GM23338 (cell line): ENCODE measurements at regions not wholly inside any gene's neighbourhood (a gene's known extent, or its start where the extent isn't known, plus 50 kb on each side); places are given as distances from the start of the nearest gene placed in this dataset.
A peak's percentile ranks its signal among the peaks of the same experiment; 100 is the strongest.

Source experiments
- ATAC-seq: fragments of 200-7000 bp; cut with Tn5 transposase; 3 replicates; pipeline ENCODE4 v1.9.1; 2020
- DNase-seq: peaks from one replicate; pipeline ENCODE4 v3.0.0-alpha.2; 2015; ENCODE audit warnings: low spot score
- H2AFZ ChIP-seq: fragments of 200-600 bp; sonication (generic); 2 replicates; pipeline ENCODE4 v1.8.0; 2016; ENCODE audit warnings: antibody characterized with exemption, mild to moderate bottlenecking, moderate library complexity
- H3F3A ChIP-seq: fragments of 200-600 bp; sonication (generic); replicated peaks from 2 replicates; pipeline ENCODE4 v1.8.0; 2017; ENCODE audit warnings: antibody characterized with exemption, mixed run types, low read depth
- H3K27ac ChIP-seq: fragments of 200-600 bp; sonication (generic); 2 replicates; pipeline ENCODE4 v1.6.1; 2016; ENCODE audit warnings: low read depth
- H3K27me3 ChIP-seq: fragments of 200-600 bp; sonication (generic); 2 replicates; pipeline ENCODE4 v1.8.0; 2016; ENCODE audit warnings: mild to moderate bottlenecking, mixed run types, moderate library complexity; ENCODE audit not compliant: insufficient read depth
- H3K36me3 ChIP-seq: fragments of 200-600 bp; sonication (generic); 2 replicates; pipeline ENCODE4 v1.8.0; 2016; ENCODE audit warnings: mild to moderate bottlenecking; ENCODE audit not compliant: insufficient read depth
- H3K4me1 ChIP-seq: fragments of 200-600 bp; sonication (generic); 2 replicates; pipeline ENCODE4 v1.8.0; 2016; ENCODE audit warnings: mild to moderate bottlenecking, moderate library complexity; ENCODE audit not compliant: insufficient read depth
- H3K4me2 ChIP-seq: fragments of 200-600 bp; sonication (generic); 2 replicates; pipeline ENCODE4 v1.7.1; 2017; ENCODE audit warnings: mixed run types
- H3K4me3 ChIP-seq: fragments of 200-600 bp; sonication (generic); 2 replicates; pipeline ENCODE4 v1.6.1; 2016; ENCODE audit warnings: mixed run types
- H3K79me2 ChIP-seq: fragments of 200-600 bp; sonication (generic); replicated peaks from 2 replicates; pipeline ENCODE4 v1.8.0; 2017; ENCODE audit warnings: mild to moderate bottlenecking; ENCODE audit not compliant: insufficient read depth
- H3K9me2 ChIP-seq: fragments of 200-600 bp; sonication (generic); 2 replicates; pipeline ENCODE4 v1.8.0; 2017; ENCODE audit not compliant: insufficient read depth
- H4K20me1 ChIP-seq: fragments of 200-600 bp; sonication (generic); replicated peaks from 2 replicates; pipeline ENCODE4 v1.8.0; 2017; ENCODE audit warnings: mild to moderate bottlenecking; ENCODE audit not compliant: insufficient read depth
- H3K27ac Mint-ChIP-seq: 2 replicates; pipeline ENCODE4 v1.8.0; 2020; ENCODE audit warnings: inconsistent platforms, mild to moderate bottlenecking, moderate library complexity, mixed read lengths
- H3K27me3 Mint-ChIP-seq: 3 replicates; pipeline ENCODE4 v1.8.0; 2022; ENCODE audit warnings: low read depth, mild to moderate bottlenecking, moderate library complexity, mixed read lengths, inconsistent platforms; ENCODE audit not compliant: insufficient read depth, poor library complexity
- H3K36me3 Mint-ChIP-seq: 3 replicates; pipeline ENCODE4 v1.8.0; 2021; ENCODE audit warnings: low read depth, mild to moderate bottlenecking, inconsistent platforms, moderate library complexity, mixed read lengths
- H3K4me1 Mint-ChIP-seq: 3 replicates; pipeline ENCODE4 v1.8.0; 2020; ENCODE audit warnings: mild to moderate bottlenecking, inconsistent platforms, mixed read lengths
- H3K4me3 Mint-ChIP-seq: 3 replicates; pipeline ENCODE4 v1.8.0; 2021; ENCODE audit warnings: moderate library complexity, mild to moderate bottlenecking, inconsistent platforms, mixed read lengths
- H3K9me3 Mint-ChIP-seq: 3 replicates; pipeline ENCODE4 v1.8.0; 2020; ENCODE audit warnings: moderate library complexity, mild to moderate bottlenecking, inconsistent platforms, mixed read lengths
- CREB1 ChIP-seq: fragments of 250-450 bp; sonication (Bioruptor Pico); IDR thresholded peaks from 2 replicates; pipeline ENCODE4 v1.5.0; 2020; ENCODE audit warnings: low read depth, mild to moderate bottlenecking, moderate library complexity
- EZH2 ChIP-seq: fragments of 200-600 bp; sonication (generic); IDR thresholded peaks from one replicate; pipeline ENCODE4 v1.8.0; 2017; ENCODE audit warnings: antibody characterized with exemption, mild to moderate bottlenecking, low read depth; ENCODE audit not compliant: unreplicated experiment
- EZH2phosphoT487 ChIP-seq: fragments of 200-600 bp; sonication (generic); IDR thresholded peaks from one replicate; pipeline ENCODE4 v1.8.1; 2018; ENCODE audit warnings: antibody characterized with exemption; ENCODE audit not compliant: unreplicated experiment
- JUNB ChIP-seq: IDR thresholded peaks from one replicate; pipeline ENCODE4 v1.6.1; 2016; ENCODE audit warnings: antibody characterized with exemption; ENCODE audit not compliant: unreplicated experiment
- NANOG ChIP-seq: IDR thresholded peaks from 2 replicates; pipeline ENCODE4 v1.6.1; 2016; ENCODE audit warnings: antibody characterized with exemption, borderline replicate concordance
- POLR2AphosphoS5 ChIP-seq: IDR thresholded peaks from 2 replicates; pipeline ENCODE4 v1.6.1; 2016; ENCODE audit warnings: antibody characterized with exemption, low read depth
- STAT1 ChIP-seq: IDR thresholded peaks from one replicate; pipeline ENCODE4 v1.6.1; 2016; ENCODE audit warnings: antibody characterized with exemption; ENCODE audit not compliant: unreplicated experiment
- ZNF114 ChIP-seq: fragments of 250-450 bp; sonication (Bioruptor Pico); IDR thresholded peaks from 2 replicates; pipeline ENCODE4 v1.5.0; 2020; ENCODE audit warnings: mild to moderate bottlenecking, moderate library complexity
- ZNF331 ChIP-seq: fragments of 250-450 bp; sonication (Bioruptor Pico); IDR thresholded peaks from 2 replicates; pipeline ENCODE4 v1.5.0; 2020; ENCODE audit warnings: low read depth, mild to moderate bottlenecking, moderate library complexity
- TF ChIP-seq, protein P1 (sequence below): fragments of 250-450 bp; sonication (Bioruptor Pico); IDR thresholded peaks from 2 replicates; pipeline ENCODE4 v1.5.0; 2020; ENCODE audit warnings: mild to moderate bottlenecking, moderate library complexity
- TF ChIP-seq, protein P2 (sequence below): IDR thresholded peaks from one replicate; pipeline ENCODE4 v1.6.1; 2018; ENCODE audit warnings: antibody characterized with exemption; ENCODE audit not compliant: unreplicated experiment
- TF ChIP-seq, protein P3 (sequence below), 2 experiments: fragments of 200-600 bp in 1 of 2; sonication (generic) in 1 of 2; conservative IDR thresholded peaks; 2 replicates each; pipeline versions ENCODE4 v1.5.1 to v1.6.1; 2016 to 2017; ENCODE audit warnings: antibody characterized with exemption in 2 of 2, low read depth in 2 of 2, mild to moderate bottlenecking in 2 of 2, moderate library complexity in 1 of 2
- TF ChIP-seq, protein P4 (sequence below): IDR thresholded peaks from 2 replicates; pipeline ENCODE4 v1.6.1; 2016; ENCODE audit warnings: antibody characterized with exemption

DNA sequence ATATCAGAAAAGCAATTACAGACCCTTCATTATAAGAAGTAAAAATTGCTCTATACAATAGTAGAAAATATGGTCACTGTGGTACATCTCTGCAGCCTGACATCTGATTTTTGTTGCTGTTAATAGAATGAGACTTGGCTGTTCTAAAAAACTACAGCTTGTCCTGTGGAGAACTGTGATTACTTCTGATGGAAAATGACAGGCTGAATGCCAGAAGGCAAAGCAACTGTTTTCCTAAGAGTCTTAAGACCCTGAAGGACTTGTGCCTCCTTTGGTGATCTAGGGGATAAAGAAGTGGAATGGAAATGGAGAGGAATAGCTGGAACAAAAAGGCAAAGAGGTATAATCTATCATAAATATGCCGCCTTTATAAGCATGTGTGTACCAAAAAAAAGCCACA is 314.8 kb downstream of the BCHE start:
- Histone ChIP-seq H3K27ac (no peak overlapping the region), H3K4me3 (no peak overlapping the region), H3K36me3 (no peaks in the 10 kb centered on the region), H4K20me1 (no peaks in the 10 kb centered on the region), H2AFZ (no peak overlapping the region), H3K79me2 (no peaks in the 10 kb centered on the region), H3K4me1 (no peaks in the 10 kb centered on the region), H3K27me3 (no peaks in the 10 kb centered on the region), H3F3A (no peaks in the 10 kb centered on the region), H3K4me2 (no peak overlapping the region), H3K9me2 (no peaks in the 10 kb centered on the region)
- Mint-ChIP-seq H3K27ac (no peak overlapping the region), H3K4me3 (no peak overlapping the region), H3K4me1 (no peaks in the 10 kb centered on the region), H3K36me3 (no peaks in the 10 kb centered on the region), H3K27me3 (no peaks in the 10 kb centered on the region), H3K9me3 (no peaks in the 10 kb centered on the region)
- ATAC-seq = no peak
- DNase-seq = peak; percentile 16
- TF ChIP-seq CREB1 (CRISPR knock-in tag) (no peak), POLR2AphosphoS5 (no peak), NANOG (no peak), ZNF331 (CRISPR knock-in tag) (no peak), ZNF114 (CRISPR knock-in tag) (no peak), STAT1 (no peak), EZH2phosphoT487 (no peak), JUNB (no peak), EZH2 (no peak)
- TF ChIP-seq, protein P1, sequence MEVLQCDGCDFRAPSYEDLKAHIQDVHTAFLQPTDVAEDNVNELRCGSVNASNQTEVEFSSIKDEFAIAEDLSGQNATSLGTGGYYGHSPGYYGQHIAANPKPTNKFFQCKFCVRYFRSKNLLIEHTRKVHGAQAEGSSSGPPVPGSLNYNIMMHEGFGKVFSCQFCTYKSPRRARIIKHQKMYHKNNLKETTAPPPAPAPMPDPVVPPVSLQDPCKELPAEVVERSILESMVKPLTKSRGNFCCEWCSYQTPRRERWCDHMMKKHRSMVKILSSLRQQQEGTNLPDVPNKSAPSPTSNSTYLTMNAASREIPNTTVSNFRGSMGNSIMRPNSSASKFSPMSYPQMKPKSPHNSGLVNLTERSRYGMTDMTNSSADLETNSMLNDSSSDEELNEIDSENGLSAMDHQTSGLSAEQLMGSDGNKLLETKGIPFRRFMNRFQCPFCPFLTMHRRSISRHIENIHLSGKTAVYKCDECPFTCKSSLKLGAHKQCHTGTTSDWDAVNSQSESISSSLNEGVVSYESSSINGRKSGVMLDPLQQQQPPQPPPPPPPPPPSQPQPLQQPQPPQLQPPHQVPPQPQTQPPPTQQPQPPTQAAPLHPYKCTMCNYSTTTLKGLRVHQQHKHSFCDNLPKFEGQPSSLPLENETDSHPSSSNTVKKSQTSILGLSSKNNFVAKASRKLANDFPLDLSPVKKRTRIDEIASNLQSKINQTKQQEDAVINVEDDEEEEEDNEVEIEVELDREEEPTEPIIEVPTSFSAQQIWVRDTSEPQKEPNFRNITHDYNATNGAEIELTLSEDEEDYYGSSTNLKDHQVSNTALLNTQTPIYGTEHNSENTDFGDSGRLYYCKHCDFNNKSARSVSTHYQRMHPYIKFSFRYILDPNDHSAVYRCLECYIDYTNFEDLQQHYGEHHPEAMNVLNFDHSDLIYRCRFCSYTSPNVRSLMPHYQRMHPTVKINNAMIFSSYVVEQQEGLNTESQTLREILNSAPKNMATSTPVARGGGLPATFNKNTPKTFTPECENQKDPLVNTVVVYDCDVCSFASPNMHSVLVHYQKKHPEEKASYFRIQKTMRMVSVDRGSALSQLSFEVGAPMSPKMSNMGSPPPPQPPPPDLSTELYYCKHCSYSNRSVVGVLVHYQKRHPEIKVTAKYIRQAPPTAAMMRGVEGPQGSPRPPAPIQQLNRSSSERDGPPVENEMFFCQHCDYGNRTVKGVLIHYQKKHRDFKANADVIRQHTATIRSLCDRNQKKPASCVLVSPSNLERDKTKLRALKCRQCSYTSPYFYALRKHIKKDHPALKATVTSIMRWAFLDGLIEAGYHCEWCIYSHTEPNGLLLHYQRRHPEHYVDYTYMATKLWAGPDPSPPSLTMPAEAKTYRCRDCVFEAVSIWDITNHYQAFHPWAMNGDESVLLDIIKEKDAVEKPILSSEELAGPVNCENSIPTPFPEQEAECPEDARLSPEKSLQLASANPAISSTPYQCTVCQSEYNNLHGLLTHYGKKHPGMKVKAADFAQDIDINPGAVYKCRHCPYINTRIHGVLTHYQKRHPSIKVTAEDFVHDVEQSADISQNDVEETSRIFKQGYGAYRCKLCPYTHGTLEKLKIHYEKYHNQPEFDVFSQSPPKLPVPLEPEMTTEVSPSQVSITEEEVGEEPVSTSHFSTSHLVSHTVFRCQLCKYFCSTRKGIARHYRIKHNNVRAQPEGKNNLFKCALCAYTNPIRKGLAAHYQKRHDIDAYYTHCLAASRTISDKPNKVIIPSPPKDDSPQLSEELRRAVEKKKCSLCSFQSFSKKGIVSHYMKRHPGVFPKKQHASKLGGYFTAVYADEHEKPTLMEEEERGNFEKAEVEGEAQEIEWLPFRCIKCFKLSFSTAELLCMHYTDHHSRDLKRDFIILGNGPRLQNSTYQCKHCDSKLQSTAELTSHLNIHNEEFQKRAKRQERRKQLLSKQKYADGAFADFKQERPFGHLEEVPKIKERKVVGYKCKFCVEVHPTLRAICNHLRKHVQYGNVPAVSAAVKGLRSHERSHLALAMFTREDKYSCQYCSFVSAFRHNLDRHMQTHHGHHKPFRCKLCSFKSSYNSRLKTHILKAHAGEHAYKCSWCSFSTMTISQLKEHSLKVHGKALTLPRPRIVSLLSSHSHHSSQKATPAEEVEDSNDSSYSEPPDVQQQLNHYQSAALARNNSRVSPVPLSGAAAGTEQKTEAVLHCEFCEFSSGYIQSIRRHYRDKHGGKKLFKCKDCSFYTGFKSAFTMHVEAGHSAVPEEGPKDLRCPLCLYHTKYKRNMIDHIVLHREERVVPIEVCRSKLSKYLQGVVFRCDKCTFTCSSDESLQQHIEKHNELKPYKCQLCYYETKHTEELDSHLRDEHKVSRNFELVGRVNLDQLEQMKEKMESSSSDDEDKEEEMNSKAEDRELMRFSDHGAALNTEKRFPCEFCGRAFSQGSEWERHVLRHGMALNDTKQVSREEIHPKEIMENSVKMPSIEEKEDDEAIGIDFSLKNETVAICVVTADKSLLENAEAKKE = no peak
- TF ChIP-seq, protein P2, sequence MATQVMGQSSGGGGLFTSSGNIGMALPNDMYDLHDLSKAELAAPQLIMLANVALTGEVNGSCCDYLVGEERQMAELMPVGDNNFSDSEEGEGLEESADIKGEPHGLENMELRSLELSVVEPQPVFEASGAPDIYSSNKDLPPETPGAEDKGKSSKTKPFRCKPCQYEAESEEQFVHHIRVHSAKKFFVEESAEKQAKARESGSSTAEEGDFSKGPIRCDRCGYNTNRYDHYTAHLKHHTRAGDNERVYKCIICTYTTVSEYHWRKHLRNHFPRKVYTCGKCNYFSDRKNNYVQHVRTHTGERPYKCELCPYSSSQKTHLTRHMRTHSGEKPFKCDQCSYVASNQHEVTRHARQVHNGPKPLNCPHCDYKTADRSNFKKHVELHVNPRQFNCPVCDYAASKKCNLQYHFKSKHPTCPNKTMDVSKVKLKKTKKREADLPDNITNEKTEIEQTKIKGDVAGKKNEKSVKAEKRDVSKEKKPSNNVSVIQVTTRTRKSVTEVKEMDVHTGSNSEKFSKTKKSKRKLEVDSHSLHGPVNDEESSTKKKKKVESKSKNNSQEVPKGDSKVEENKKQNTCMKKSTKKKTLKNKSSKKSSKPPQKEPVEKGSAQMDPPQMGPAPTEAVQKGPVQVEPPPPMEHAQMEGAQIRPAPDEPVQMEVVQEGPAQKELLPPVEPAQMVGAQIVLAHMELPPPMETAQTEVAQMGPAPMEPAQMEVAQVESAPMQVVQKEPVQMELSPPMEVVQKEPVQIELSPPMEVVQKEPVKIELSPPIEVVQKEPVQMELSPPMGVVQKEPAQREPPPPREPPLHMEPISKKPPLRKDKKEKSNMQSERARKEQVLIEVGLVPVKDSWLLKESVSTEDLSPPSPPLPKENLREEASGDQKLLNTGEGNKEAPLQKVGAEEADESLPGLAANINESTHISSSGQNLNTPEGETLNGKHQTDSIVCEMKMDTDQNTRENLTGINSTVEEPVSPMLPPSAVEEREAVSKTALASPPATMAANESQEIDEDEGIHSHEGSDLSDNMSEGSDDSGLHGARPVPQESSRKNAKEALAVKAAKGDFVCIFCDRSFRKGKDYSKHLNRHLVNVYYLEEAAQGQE = no peak
- TF ChIP-seq, protein P3, sequence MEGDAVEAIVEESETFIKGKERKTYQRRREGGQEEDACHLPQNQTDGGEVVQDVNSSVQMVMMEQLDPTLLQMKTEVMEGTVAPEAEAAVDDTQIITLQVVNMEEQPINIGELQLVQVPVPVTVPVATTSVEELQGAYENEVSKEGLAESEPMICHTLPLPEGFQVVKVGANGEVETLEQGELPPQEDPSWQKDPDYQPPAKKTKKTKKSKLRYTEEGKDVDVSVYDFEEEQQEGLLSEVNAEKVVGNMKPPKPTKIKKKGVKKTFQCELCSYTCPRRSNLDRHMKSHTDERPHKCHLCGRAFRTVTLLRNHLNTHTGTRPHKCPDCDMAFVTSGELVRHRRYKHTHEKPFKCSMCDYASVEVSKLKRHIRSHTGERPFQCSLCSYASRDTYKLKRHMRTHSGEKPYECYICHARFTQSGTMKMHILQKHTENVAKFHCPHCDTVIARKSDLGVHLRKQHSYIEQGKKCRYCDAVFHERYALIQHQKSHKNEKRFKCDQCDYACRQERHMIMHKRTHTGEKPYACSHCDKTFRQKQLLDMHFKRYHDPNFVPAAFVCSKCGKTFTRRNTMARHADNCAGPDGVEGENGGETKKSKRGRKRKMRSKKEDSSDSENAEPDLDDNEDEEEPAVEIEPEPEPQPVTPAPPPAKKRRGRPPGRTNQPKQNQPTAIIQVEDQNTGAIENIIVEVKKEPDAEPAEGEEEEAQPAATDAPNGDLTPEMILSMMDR (conservative IDR thresholded peaks at IDR 0.05; ENCODE audit: low read depth in 2 of 2) = no peak
- TF ChIP-seq, protein P4, sequence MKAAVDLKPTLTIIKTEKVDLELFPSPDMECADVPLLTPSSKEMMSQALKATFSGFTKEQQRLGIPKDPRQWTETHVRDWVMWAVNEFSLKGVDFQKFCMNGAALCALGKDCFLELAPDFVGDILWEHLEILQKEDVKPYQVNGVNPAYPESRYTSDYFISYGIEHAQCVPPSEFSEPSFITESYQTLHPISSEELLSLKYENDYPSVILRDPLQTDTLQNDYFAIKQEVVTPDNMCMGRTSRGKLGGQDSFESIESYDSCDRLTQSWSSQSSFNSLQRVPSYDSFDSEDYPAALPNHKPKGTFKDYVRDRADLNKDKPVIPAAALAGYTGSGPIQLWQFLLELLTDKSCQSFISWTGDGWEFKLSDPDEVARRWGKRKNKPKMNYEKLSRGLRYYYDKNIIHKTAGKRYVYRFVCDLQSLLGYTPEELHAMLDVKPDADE = no peak
